HEK293T (cell line): ENCODE measurements at regions not wholly inside any gene's neighbourhood (a gene's known extent, or its start where the extent isn't known, plus 50 kb on each side); places are given as distances from the start of the nearest gene placed in this dataset.

Source experiments
- BHLHE40 ChIP-seq: fragments of 450-650 bp; IDR thresholded peaks from 2 replicates; pipeline ENCODE4 v1.6.1; 2016; ENCODE audit warnings: mild to moderate bottlenecking, moderate library complexity, borderline replicate concordance
- FOXA1 ChIP-seq: fragments of 450-650 bp; IDR thresholded peaks from 2 replicates; pipeline ENCODE4 v1.6.1; 2016; ENCODE audit warnings: mild to moderate bottlenecking
- FOXK2 ChIP-seq: fragments of 450-650 bp; IDR thresholded peaks from 2 replicates; pipeline ENCODE4 v1.6.1; 2016; ENCODE audit warnings: mild to moderate bottlenecking
- FOXM1 ChIP-seq: fragments of 450-650 bp; IDR thresholded peaks from 2 replicates; pipeline ENCODE4 v1.6.1; 2017; ENCODE audit warnings: mild to moderate bottlenecking, borderline replicate concordance
- L3MBTL2 ChIP-seq: fragments of 450-650 bp; conservative IDR thresholded peaks from 2 replicates; pipeline ENCODE4 v1.6.1; 2016; ENCODE audit warnings: mild to moderate bottlenecking
- LEF1 ChIP-seq: fragments of 450-650 bp; IDR thresholded peaks from 2 replicates; pipeline ENCODE4 v1.6.1; 2017; ENCODE audit warnings: mild to moderate bottlenecking, borderline replicate concordance
- SP1 ChIP-seq: fragments of 450-650 bp; IDR thresholded peaks from 2 replicates; pipeline ENCODE4 v1.6.1; 2017
- TARDBP ChIP-seq: fragments of 450-650 bp; IDR thresholded peaks from 2 replicates; pipeline ENCODE4 v1.6.1; 2016

GRCh38 chr1:55338448-55338820, 123.3 kb upstream of the USP24 start:
- TF ChIP-seq L3MBTL2 (no peak), FOXA1 (no peak), SP1 (no peak), LEF1 (no peak), BHLHE40 (no peak), FOXK2 (no peak), FOXM1 (no peak), TARDBP (no peak)
